Amniotic epithelial cell (primary cell): ENCODE measurements at regions not wholly inside any gene's neighbourhood (a gene's known extent, or its start where the extent isn't known, plus 50 kb on each side); places are given as distances from the start of the nearest gene placed in this dataset.
A peak's percentile ranks its signal among the peaks of the same experiment; 100 is the strongest.

Source experiments
- DNase-seq: peaks from one replicate; pipeline ENCODE4 v3.0.0-alpha.2; 2010; ENCODE audit warnings: low read depth

DNA sequence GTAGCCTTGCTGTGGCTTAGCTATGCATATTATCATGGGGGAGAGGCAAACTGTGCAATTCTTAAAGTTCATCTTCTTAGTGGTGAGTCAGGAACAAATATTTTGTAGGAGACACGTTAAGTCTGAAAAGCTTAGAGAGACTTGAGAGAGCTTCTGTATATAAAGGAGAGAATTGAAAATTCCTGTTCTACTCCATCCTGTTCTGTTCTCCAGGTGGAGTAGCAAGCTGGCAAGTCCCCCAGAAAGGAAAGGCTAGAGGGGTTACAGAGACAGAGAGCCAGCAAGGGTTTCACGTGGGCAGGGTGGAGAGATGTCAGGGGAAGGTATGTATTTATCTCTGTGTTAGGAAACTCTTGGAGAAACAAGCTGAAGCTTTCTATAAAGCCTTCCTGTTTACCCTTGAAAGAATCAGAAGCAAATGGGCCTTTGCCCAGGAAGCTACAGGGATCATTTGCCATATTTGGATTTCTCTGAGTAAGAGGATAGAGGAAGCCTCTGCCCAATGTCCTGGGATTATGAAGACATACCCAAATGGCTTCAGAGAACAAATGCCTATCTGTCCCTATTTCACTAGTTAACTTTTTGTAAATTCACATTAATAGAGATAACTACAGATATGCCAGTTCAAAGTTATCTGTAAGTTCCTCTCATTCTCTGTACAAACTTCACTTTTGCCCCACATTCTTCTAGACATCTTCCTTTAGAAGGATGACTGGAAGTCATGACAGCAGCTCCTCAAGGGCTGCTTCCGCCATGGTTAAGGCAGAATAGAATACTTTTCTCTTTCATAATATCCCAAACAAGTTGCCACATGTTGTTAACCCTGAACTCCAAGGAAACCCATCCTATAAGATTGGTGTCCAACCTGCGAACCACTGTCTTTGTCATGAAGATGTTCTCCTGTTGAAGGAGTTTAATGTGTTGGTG lies 126.7 kb upstream of the NEDD9 start:
- peak; percentile 73 for DNase-seq

DNA sequence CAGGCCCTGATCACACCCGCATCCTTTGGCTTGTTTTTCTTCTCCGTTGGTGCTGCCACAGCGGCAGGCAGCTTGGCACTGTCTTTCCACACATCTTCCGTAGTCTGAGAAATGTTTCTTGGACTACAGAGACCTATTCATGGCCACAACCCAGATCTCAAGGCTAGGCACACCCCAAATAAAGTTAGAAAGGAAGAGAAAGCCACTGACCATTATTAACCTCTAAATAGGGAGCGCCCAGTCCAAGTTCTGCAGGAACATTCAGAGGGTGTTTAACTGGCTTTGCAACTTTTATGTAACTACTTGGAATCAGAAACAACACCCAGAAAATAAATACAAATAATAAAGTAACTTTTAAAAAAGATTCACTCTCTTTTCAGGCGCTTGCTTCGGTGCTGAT lies 124.8 kb upstream of the NEDD9 start:
- DNase-seq: no peak

DNA sequence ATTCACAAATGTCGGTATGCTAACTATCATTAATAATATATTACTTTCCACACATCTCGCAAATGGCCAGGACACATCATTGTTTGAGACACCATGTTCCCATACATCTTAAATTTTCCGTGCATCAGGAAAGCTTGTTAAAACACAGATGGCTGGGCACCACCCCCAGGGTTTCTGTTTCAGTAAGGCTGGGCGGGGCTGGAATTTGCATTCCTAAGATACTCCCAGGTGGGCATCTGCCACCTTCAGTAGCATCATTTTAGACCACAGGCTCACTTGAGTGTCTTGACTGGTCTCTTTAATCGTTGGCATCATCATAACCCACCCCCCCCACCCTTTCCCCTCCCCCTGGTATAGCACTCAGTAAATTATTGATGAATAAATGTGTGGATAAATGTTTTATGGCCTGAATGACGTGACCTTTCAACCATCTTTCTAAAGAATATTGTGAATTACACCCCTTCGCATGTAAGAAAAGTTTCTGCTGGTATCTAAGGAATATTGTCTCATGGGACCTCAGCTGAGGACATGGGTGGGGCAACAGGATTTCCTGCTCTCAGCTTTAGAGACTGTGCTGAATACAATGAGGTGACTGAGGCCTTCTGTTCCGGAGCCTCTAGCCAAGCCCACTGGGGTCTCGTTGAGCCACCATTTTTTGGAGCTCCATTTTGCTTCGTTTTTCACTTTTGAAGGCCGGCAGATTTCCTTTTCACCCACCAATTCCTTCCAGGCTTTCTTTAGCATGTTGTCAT lies 124.1 kb upstream of the NEDD9 start:
- DNase-seq: no peak

DNA sequence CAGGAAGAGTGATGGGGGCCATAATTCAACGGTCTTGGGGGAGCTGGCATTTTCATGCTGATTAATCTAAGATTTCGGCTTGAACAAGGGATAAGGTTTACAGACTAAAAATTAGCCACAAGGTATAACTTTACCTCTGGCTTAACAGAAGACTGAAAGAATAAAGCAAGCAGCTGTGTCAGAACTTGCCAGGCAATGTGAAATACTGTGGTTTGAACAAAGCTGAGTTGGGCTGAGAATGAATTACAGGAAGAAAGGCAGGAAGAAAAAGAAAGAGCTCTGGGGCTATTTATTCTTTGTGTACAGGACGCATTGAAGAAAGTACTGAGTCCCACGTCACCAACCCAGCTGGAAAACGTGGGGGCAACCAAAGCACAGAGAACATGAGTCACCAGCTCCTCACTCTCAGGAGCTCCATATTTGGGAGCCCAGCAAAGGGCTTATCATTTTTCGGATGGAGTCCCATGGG lies 121.5 kb upstream of the NEDD9 start:
- no peak for DNase-seq

DNA sequence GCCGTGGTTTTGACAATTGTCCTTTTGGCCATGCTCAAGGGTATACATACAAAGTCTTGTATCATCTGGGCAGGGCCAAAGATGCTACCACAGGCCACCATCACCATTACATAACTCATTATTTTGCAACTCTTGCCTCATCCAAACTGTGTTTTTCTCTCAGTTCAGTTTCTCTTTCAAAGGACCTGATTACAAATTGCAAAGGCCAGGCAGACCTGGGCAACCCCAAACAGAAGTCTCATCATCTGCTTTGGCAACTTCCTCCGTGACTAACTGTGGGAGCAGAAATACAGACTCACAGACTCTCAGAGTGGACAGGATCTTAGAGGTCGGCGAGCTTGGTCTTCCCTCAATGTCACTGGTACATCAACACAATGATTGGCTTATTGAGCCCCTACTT lies 117.8 kb upstream of the NEDD9 start:
- DNase-seq: peak; percentile 78

DNA sequence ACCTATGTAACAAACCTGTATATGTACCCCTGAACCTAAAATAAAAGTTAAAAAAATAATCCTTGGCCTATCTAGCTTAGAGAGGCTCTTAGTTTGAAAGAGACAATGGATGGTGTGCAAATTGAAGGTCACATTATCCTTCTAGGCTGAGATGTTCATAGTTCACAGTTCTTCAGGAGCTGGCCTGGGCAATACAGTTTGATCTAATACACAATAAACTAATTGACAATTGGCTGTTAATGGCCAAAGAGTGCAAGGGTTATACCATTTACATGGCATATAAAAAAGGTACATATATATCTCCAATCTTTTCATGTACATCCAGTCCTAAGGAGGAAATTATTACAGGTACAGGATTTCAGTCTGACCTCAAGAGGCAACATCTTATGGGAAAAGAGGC lies 117.4 kb upstream of the NEDD9 start:
- no peak for DNase-seq

DNA sequence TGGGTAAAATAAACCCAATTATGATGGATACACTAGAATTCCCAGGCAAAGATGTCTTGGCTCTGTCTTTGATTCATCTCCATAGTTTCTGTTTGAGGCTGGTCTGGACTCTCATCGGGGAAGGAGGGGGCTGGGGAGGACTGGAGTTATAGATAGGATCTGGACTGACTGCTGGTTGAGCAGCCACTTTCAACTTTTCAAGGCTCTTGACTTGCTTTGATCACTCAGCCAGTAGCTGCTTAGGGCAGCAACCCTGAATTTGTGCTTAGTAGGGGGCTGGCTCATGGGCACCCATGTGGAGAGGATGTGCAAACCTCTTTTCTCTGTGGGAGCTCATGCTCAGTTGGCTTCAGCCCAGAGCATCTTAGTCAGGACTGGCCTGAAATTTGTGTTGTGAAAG lies 114.0 kb upstream of the NEDD9 start:
- DNase-seq: no peak

DNA sequence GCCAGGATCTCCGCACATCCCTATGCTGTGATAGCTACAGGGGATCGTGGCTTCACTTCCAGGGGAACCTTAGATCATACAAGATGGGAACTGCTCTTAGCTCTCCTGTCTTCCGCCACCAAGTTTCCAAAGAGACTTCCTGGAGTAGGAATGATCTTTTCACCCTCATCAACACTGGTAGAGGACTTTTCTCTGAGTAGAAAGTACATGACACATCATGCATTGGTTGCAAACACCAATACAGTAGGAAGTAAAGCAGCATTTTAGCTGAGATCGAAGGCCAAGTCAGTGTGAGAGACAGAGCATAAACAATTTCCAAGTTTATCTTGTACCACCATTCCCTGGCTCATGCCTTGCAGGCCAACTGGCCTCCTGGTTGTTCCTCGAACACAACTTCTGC lies 113.1 kb upstream of the NEDD9 start:
- DNase-seq: no peak

DNA sequence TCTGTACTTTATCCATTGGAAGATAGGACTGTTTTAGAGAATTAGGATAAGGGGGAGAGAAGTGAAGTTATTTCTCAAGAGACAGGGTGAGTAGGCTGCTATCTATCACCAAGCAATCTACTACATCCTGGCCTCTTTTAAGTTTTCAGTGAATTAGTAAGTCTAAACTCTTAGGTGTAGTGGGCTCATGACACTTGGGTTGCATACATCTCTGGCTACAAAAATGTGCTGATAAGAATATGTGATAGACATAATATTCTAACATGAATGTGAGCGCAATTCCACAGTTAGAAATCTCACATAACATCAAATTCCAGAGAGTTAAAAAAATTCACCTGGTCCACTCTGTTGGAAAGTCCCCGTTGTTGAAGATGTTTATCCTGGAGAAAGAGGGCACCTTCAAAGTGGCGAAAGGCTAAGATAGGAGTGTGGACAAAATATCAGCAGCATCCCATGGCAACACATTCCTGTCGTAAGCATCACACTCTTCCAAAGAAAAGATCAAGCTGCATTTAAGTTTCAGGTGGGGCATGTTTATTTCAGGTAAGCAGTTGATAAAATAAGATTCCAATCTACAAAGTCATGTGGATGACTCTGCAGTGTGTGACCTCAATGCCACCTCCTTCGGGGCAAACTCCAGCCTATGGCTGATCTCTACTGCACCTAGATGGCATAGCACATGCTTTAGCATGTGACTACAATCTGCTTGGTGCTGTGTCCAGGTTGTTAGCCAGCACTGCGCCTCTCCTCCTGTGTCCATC lies 111.7 kb upstream of the NEDD9 start:
- DNase-seq: no peak

DNA sequence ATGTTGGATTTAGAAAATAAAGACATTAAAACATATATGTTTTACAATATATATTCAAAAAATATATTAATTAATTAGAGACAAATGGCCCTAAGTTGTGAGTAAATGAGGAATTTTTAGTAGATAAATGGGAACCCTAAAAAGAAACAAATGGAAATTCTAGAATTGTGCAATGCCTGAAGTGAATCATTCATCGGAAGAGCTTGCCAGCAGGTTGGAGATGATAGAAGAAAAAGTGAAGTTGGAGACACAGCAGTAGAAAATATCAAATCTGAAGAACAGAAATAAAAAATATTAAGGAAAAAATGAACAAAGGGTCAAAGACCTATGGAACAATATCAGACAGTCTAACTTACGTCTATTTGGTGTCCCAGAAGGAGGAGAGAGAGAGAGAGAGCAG lies 109.4 kb upstream of the NEDD9 start:
- peak; percentile 67 for DNase-seq

DNA sequence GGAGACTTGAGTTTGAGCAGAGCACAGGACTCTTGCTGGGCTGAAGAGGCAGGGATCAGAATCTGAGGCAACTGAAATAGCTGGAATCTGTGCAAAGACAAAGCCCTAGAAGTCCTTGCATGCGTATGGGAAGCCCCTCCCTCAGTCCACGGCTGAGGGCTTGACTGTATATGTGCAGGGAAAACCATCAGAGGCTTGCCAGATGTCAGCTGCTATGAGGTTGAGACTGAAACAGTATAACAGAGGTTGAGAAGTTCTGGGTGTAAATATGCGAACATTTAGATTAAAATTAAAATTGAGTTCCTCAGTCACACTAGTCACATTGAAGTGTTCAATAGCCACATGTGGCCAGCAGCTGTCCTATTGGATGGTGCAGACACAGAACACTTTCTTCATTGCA lies 108.8 kb upstream of the NEDD9 start:
- no peak for DNase-seq

DNA sequence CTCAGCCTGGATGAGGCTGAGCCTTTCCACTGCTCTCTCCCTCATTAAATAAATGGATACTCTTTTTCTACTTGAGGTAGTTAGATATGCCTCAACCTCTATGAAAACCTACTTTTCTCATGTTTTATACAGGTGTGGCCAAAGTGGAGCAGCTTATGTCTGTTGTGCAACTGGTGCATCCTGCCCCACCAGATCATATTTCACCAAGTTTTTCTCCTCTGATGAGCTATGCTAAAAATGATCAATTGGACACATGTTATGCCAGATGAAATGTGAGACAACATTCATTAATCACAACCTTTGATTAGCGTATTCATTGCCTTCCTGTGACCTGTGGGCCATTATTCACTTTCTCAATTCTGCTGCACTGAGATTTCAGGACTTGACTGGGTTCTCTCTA lies 106.9 kb upstream of the NEDD9 start:
- no peak for DNase-seq

DNA sequence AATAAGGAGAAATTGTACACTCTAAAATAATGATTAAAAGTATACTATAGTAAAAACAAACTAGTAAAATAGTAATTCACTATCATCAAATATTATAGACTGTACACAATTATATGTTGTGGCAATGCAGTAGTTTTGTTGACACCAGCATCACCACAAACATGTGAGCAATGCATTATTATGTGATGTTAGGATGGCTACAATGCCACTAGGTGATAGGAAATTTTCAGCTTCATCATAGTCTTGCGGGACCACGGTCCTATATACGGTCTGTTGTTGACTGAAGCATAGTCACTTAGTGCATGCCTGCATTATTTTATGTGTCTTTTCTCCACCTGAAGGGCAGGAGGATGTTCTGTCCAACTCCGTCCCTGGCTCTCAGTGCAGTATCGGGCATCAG lies 104.8 kb upstream of the NEDD9 start:
- no peak for DNase-seq

DNA sequence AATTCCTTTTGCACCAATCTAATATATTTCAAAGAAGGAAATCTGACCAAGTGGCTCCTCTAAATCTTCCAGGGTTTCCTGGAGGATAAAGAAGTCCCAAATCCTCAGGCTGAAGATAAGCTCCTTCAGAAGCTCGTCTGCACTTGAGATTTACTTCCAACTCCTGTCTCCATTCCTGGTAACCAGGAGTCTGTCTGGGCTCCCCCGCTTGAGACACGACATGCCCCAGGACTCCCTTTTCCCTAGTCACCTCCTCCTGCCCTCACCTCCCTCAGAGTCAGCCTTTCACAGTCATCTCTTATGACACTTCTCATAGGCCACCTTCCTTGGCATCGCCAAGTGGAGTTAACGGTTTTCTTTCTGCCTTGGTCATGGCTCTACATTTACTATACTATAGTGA lies 103.4 kb upstream of the NEDD9 start:
- no peak for DNase-seq

DNA sequence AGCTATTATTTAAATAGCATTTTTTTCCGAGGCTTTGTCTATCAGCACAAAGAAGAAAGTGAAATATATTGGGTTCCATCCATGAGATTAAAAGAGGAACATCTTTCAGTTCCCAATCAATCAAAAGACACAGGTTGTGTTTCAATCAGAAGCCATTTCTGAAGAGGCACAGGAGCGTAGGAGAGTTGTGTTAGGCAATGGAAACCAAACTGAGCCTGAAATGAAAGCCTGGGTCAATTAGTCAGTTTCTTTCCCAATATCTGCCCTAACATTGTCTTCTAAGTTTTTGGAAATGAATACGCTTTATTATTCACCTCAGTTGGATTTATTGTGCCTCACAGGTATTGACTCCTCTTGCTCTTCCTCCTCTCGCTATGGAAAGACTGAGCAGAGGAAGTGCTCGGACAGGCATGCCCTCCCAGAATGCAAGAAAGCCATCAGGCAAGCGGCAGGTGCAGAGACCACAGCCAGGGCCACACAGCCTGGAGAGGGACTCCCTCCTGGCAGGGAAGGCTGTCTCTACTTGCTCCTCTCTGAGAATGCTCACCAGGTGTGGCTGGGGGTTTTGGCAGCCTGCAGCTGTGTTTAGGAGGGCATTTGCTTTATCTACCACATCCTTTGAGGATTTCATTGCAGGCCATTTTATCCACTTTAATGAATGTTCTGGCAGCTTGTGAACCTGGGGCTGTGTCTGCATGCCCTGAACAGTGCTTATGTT lies 100.8 kb upstream of the NEDD9 start:
- DNase-seq: no peak

DNA sequence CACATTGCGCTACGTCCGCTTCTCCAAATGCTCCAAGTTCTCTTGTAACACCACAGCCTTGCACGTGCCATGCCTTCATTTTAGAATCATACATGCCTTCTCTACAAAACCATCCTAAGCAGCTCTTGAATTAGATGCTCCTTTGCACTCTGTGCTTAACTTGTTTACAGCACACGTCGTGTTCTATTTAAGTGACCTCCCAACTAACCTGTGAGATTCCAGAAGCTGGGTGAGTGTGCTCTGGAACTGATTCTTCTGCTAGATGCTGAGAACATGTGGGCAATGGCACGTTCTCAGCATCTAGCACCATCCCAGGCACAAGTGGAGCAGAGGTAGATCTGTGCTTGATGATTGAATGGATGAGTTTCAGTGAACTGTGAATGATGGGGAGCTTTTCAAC lies 100.0 kb upstream of the NEDD9 start:
- no peak for DNase-seq

DNA sequence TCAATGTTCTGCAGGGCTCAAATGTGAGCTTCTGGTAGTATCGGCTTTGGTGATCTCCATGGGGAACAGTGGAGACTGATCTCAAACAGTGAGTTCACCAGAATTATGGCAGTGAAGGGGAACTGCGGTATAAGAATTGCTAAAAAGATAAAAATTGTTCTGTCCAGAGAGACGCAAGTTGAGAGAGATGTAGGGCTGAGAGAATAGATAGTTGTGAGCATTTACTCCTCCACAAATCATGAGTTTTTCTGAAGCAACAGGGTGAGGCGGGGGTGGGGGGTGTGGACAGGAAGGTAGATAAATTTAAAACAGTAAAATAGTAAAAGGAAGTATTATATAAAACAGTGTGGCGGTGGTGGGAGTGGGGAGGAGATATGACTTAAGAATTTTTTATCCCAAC lies 98.6 kb upstream of the NEDD9 start:
- DNase-seq: no peak

DNA sequence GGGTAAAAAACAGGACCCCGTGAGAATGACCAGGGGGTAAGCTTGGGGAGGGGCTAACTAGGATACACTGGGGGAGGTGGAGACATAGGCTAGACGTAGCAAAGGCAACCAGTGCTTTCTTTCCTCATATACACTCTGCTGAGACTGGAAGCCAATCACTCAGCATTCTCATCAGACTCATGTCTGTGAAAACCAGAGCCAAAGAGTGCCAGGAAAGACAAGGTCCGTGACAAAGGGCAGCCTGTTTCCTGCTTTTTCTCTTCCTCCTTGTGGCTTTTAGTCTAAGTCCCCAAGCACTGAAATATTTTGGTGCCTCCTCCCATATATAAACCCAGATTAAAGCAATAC lies 97.9 kb upstream of the NEDD9 start:
- no peak for DNase-seq

DNA sequence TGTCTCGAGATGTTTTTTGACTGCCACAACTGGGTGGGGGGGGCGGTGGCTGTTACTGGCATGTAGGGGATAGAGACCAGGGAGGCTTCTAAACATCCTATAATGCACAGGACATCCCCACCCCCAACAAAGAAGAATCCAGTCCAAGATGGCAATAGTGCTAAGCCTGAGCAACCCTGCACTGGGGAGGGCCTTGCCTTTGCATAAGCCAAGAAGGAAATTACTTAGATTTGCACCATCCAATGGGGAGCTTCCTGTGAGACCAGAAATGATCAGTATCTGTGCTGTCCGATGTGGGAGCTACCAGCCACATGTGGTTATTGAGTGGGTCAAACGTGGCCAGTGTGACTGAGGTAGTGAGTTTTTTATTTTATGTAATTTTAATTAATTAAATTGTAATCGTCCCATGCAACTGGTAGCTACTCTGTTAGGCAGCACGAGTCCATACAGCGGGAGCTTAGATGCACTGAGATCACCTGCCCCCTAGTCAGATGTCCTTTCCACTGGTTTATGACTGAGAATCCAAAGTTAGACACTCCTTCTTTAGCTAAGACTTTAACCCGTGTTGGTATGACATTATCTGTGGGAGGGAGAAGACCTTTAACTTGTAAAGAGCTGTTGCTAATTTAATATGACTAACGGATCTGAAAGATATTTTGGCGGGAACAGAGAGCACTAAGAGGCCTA lies 97.4 kb upstream of the NEDD9 start:
- no peak for DNase-seq

DNA sequence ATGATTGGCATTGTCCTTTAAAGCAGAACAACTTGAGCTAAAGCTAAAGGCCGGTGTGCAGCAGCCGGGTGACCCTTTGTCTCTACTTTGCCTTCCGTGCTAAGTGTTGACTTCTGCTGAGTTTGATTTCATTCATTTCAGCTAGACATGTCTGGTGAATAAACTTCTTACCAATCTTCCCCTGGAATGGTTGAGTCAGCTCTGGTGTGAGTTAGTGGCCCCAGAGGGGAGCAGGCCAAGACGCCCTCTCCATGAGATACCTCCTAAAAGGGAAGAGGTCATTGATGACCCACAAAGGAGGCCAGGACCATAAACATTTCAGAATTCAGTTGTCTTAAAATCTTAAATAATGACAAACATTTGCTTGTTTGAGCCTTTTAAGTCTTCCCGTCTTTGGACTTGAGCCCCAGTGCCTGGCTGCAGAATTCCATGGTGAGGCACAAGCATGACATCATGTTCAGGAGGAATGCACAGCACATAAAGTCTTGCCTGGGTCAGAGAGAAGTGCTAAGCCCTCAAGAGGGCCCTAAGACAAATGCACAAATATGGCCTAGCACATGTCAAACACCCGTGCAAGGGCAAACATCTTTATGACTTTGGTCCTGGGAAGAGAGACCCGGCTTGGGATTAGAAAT lies 96.3 kb upstream of the NEDD9 start:
- peak; percentile 60 for DNase-seq

DNA sequence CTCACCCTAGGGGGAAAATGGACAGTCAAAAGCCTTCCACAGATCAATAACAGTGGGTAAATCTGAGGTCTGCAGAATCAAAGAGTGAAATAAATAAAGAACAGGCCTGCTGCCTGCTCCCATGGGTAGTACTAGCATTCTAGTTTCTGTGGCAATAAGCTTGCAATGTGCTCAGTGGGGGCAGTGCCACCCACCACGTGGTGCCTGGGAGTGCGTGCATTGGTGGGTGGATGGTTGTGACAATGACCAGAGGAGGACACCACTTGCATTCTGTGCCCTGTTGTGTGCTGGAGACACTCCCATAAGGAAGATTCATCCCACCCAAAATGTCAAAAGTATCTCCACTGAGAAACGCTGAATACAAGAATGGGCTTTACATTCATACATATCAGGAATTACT lies 95.5 kb upstream of the NEDD9 start:
- no peak for DNase-seq
